Neural cell (in vitro differentiated cells): ENCODE measurements at regions not wholly inside any gene's neighbourhood (a gene's known extent, or its start where the extent isn't known, plus 50 kb on each side); places are given as distances from the start of the nearest gene placed in this dataset.

Experiments used
- H2AFZ ChIP-seq: fragments of 200-600, 300-800 bp; sonication (generic), shearing (Covaris generic); 2 replicates; pipeline ENCODE4 v1.6.0; 2014; ENCODE audit warnings: low read depth, mild to moderate bottlenecking, antibody characterized with exemption, low read length, moderate library complexity
- H3F3A ChIP-seq: fragments of 200-600 bp; shearing (Covaris generic); 2 replicates; pipeline ENCODE4 v1.6.1; 2016; ENCODE audit warnings: mild to moderate bottlenecking, moderate library complexity, mixed read lengths, antibody characterized with exemption, low read length; ENCODE audit not compliant: insufficient read depth, poor library complexity, severe bottlenecking
- H3K27ac ChIP-seq: fragments of 200-600, 300-800 bp; sonication (generic), shearing (Covaris generic); 2 replicates; pipeline ENCODE4 v1.5.1; 2014; ENCODE audit warnings: mild to moderate bottlenecking, low read length, moderate library complexity
- H3K27me3 ChIP-seq: fragments of 300-800, 200-600 bp; sonication (generic), shearing (Covaris generic); 2 replicates; pipeline ENCODE4 v1.6.0; 2014; ENCODE audit warnings: mild to moderate bottlenecking, low read depth, low read length, moderate library complexity; ENCODE audit not compliant: insufficient read depth
- H3K36me3 ChIP-seq: fragments of 300-800, 200-600 bp; sonication (generic), shearing (Covaris generic); 2 replicates; pipeline ENCODE4 v1.5.1; 2014; ENCODE audit warnings: mild to moderate bottlenecking, antibody characterized with exemption, low read length, moderate library complexity; ENCODE audit not compliant: insufficient read depth
- H3K4me2 ChIP-seq: fragments of 300-800, 200-600 bp; sonication (generic), shearing (Covaris generic); 2 replicates; pipeline ENCODE4 v1.6.0; 2014; ENCODE audit warnings: mild to moderate bottlenecking, low read length
- H3K4me3 ChIP-seq: fragments of 300-800, 200-600 bp; sonication (generic), shearing (Covaris generic); 2 replicates; pipeline ENCODE4 v1.5.1; 2014; ENCODE audit warnings: mild to moderate bottlenecking, low read length, moderate library complexity
- H3K79me2 ChIP-seq: fragments of 200-600 bp; shearing (Covaris generic); replicated peaks from 2 replicates; pipeline ENCODE4 v1.6.0; 2014; ENCODE audit warnings: mild to moderate bottlenecking, low read length, moderate library complexity; ENCODE audit not compliant: insufficient read depth
- H3K9ac ChIP-seq: fragments of 300-800, 200-600 bp; sonication (generic), shearing (Covaris generic); 2 replicates; pipeline ENCODE4 v1.6.1; 2016; ENCODE audit warnings: mild to moderate bottlenecking, low read length, mixed read lengths
- H3K9me2 ChIP-seq: fragments of 200-600 bp; shearing (Covaris generic); 2 replicates; pipeline ENCODE4 v1.6.1; 2016; ENCODE audit warnings: mild to moderate bottlenecking, low read length, mixed read lengths; ENCODE audit not compliant: insufficient read depth
- H3K9me3 ChIP-seq: fragments of 200-600, 300-800 bp; sonication (generic), shearing (Covaris generic); 2 replicates; pipeline ENCODE4 v1.6.1; 2016; ENCODE audit warnings: mild to moderate bottlenecking, mixed run types, low read length, moderate library complexity, mixed read lengths
- H4K20me1 ChIP-seq: fragments of 200-600 bp; shearing (Covaris generic); 2 replicates; pipeline ENCODE4 v1.6.1; 2016; ENCODE audit warnings: mild to moderate bottlenecking, mixed run types; ENCODE audit not compliant: insufficient read depth
- CTCF ChIP-seq: fragments of 450-650 bp; IDR thresholded peaks from 2 replicates; pipeline ENCODE4 v1.5.1; 2014; ENCODE audit warnings: antibody characterized with exemption, mild to moderate bottlenecking, moderate library complexity; ENCODE audit not compliant: poor library complexity, severe bottlenecking
- EP300 ChIP-seq: fragments of 450-650 bp; conservative IDR thresholded peaks from 2 replicates; pipeline ENCODE4 v1.6.1; 2014; ENCODE audit warnings: antibody characterized with exemption, mild to moderate bottlenecking, moderate library complexity; ENCODE audit not compliant: poor library complexity, severe bottlenecking
- EZH2 ChIP-seq: fragments of 200-600, 300-800 bp; shearing (Covaris generic), sonication (generic); IDR thresholded peaks from 2 replicates; pipeline ENCODE4 v1.6.1; 2014; ENCODE audit warnings: antibody characterized with exemption, low read length, borderline replicate concordance, mild to moderate bottlenecking; ENCODE audit not compliant: insufficient read depth, poor library complexity, severe bottlenecking
- MXI1 ChIP-seq: fragments of 450-650 bp; conservative IDR thresholded peaks from 2 replicates; pipeline ENCODE4 v1.6.1; 2014; ENCODE audit warnings: antibody characterized with exemption, mild to moderate bottlenecking; ENCODE audit not compliant: poor library complexity, severe bottlenecking
- POLR2AphosphoS5 ChIP-seq: IDR thresholded peaks from 2 replicates; pipeline ENCODE4 v1.6.1; 2012
- RAD21 ChIP-seq: fragments of 450-650 bp; conservative IDR thresholded peaks from 2 replicates; pipeline ENCODE4 v1.6.1; 2014; ENCODE audit warnings: antibody characterized with exemption, mild to moderate bottlenecking, moderate library complexity
- SMC3 ChIP-seq: fragments of 450-650 bp; conservative IDR thresholded peaks from 2 replicates; pipeline ENCODE4 v1.6.1; 2014; ENCODE audit warnings: antibody characterized with exemption, mild to moderate bottlenecking, moderate library complexity; ENCODE audit not compliant: poor library complexity
- TAF1 ChIP-seq: IDR thresholded peaks from 2 replicates; pipeline ENCODE4 v1.6.1; 2012; ENCODE audit warnings: low read depth
- TF ChIP-seq, protein P1 (sequence below): IDR thresholded peaks from 2 replicates; pipeline ENCODE4 v1.6.1; 2012; ENCODE audit warnings: borderline replicate concordance

DNA sequence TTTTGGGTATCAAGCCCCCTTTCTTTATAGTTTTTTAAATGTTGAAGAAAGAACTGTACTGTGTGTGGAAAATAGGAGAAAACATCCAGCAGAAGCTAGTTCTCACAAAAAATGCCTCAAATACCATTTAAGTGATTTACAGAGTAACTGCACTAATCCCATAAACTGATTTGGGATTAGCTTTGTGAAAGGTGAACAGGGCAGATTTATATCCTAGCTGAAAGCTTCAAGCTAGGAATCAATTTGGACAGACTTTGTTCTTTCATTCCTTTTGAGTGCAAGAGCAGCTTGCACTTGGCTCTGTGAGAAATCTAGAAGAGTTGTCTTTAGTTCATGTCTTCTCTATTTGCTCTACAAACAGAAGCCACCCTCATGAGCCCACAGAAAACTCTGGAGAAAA, 183.9 kb upstream of the VRK2 start:
- Histone ChIP-seq H3K36me3 (no peaks in the 10 kb centered on the region), H3F3A (no peaks in the 10 kb centered on the region), H2AFZ (no peak overlapping the region), H3K9ac (no peak overlapping the region), H3K4me2 (no peak overlapping the region), H3K9me2 (no peaks in the 10 kb centered on the region), H3K4me3 (no peak overlapping the region), H3K27me3 (no peaks in the 10 kb centered on the region), H3K27ac (no peak overlapping the region), H4K20me1 (no peaks in the 10 kb centered on the region), H3K9me3 (no peaks in the 10 kb centered on the region), H3K79me2 (no peaks in the 10 kb centered on the region)
- TF ChIP-seq CTCF (no peak), POLR2AphosphoS5 (no peak), EZH2 (no peak), SMC3 (no peak), MXI1 (no peak), TAF1 (no peak), EP300 (no peak), RAD21 (no peak)
- TF ChIP-seq, protein P1, sequence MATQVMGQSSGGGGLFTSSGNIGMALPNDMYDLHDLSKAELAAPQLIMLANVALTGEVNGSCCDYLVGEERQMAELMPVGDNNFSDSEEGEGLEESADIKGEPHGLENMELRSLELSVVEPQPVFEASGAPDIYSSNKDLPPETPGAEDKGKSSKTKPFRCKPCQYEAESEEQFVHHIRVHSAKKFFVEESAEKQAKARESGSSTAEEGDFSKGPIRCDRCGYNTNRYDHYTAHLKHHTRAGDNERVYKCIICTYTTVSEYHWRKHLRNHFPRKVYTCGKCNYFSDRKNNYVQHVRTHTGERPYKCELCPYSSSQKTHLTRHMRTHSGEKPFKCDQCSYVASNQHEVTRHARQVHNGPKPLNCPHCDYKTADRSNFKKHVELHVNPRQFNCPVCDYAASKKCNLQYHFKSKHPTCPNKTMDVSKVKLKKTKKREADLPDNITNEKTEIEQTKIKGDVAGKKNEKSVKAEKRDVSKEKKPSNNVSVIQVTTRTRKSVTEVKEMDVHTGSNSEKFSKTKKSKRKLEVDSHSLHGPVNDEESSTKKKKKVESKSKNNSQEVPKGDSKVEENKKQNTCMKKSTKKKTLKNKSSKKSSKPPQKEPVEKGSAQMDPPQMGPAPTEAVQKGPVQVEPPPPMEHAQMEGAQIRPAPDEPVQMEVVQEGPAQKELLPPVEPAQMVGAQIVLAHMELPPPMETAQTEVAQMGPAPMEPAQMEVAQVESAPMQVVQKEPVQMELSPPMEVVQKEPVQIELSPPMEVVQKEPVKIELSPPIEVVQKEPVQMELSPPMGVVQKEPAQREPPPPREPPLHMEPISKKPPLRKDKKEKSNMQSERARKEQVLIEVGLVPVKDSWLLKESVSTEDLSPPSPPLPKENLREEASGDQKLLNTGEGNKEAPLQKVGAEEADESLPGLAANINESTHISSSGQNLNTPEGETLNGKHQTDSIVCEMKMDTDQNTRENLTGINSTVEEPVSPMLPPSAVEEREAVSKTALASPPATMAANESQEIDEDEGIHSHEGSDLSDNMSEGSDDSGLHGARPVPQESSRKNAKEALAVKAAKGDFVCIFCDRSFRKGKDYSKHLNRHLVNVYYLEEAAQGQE = no peak

DNA sequence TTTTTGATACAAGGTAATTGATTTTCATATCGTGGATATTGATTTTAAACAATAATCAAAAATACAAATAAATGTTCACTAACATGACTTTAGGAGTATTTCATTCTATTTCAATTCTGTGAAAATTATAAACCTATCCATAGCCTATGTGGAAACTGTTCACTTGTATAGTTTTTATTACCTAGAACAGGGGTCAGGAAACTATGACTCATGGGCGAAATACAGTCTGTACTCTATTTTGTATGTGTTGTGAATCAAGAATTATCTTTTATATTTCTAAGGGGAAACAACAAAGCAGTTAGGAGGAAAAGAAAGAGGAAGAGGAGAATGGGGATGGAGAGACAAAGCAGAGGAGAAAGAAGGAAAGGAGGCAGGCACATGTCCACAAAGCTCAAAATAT, 181.7 kb upstream of the VRK2 start:
- Histone ChIP-seq H3K79me2 (no peaks in the 10 kb centered on the region), H3K36me3 (no peaks in the 10 kb centered on the region), H3K27me3 (no peaks in the 10 kb centered on the region), H3K9ac (no peak overlapping the region), H3K9me2 (no peaks in the 10 kb centered on the region), H3K4me2 (no peak overlapping the region), H3K4me3 (no peak overlapping the region), H4K20me1 (no peaks in the 10 kb centered on the region), H3K27ac (no peak overlapping the region), H3K9me3 (no peaks in the 10 kb centered on the region), H3F3A (no peaks in the 10 kb centered on the region), H2AFZ (no peak overlapping the region)
- TF ChIP-seq, protein P1 = no peak
- TF ChIP-seq TAF1 (no peak), EZH2 (no peak), SMC3 (no peak), EP300 (no peak), MXI1 (no peak), CTCF (no peak), POLR2AphosphoS5 (no peak), RAD21 (no peak)
